ENCODE measurements at regions not wholly inside any gene's neighbourhood (a gene's known extent, or its start where the extent isn't known, plus 50 kb on each side); places are given as distances from the start of the nearest gene placed in this dataset.

DNA sequence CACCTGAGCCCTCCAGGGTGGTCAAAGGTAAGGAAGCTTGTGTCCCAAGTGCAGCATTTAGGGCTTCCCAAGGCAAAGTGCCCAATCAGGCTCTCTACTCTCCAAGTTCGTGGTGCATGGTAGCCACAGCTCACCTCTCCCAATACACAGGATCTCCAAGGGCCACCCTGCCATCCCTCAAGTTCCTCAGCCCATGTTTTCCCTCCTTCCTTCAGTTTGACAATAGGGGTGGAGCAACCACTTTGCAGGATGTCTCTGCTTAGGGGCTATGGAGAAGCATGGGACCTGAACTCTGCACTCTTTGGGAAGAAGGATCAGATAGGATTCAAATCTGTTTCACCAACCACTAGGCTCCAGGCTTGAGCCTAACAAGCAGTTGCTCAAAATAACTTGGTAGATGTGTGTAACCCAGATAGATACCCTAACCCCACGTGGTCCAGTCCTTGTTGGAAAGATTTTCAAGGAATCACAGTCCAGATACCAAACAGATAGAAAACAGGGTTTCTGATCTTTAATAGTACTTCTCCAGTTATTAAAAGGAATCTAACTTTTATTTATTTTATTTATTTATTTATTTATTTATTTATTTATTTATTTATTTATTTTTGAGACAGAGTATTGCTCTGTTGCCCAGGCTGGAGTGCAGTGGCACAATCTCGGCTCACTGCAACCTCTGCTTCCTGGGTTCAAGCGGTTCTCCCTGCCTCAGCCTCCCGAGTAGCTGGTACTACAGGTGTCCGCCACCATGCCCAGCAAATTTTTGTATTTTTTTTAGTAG, 248.1 kb downstream of the CTTN start:
- no peaks in the 10 kb centered on the region for H3K27me3 ChIP-seq (ENCODE audit: control insufficient read depth, insufficient read depth, low read length)
- no peak overlapping the region for H3K9ac ChIP-seq (ENCODE audit: low read length)
- no peaks in the 10 kb centered on the region for H3K9me3 ChIP-seq (ENCODE audit: control insufficient read depth, low read length)
- H3K4me3 ChIP-seq (ENCODE audit: low read length), result no peak overlapping the region
- no peaks in the 10 kb centered on the region for H3K4me1 ChIP-seq (ENCODE audit: control insufficient read depth, insufficient read depth, low read length)
- H3K36me3 ChIP-seq (ENCODE audit: control insufficient read depth, insufficient read depth, low read length), result no peaks in the 10 kb centered on the region

DNA sequence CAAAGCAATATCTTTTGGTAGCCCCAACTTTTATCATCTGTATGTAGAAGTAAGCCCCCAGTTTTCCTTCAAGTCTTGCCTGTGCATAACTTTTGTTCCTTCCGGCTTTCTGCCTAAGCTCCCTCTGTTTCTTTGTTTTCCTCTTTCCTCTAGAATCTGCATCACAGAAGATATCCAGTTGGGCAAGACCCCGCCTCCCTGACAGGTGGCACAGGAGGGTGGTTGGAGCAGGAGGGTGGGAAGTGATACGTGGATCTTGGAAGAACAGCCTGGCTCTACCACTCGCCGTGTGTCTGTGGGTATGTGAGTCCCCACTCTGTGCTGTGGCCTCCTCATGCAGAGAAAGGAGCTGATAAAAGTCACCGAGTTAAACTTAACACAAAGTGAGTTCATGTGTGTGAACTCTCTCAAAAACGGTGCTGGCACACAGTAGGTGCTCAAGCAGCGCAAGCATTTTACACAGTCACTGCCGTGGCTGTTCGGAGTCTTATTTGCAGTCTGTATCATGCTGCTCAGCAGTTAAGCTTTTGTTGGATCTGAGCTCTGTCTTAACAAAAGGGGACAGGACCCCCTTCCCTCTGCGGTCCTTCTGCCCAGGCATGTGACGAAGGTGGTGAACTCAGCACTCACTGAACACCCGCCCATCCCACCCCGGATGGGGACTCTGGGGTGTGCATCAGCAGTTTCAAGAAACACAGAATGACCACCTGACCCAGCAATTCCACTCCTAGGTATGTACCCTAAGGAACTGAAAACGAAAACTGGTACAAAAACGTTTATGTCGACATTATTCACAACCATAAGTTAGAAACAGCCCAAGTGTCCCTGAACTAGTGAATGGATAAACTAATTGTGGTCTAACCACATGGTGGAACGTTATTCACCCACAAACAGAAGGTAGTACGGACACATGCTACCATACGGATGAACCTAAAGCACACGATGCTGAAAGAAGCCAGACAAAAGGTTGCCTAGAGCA, 249.1 kb downstream of the CTTN start:
- H3K36me3 ChIP-seq (ENCODE audit: control insufficient read depth, insufficient read depth, low read length), result no peaks in the 10 kb centered on the region
- no peaks in the 10 kb centered on the region for H3K9me3 ChIP-seq (ENCODE audit: control insufficient read depth, low read length)
- H3K4me1 ChIP-seq (ENCODE audit: control insufficient read depth, insufficient read depth, low read length), result no peaks in the 10 kb centered on the region
- no peak overlapping the region for H3K9ac ChIP-seq (ENCODE audit: low read length)
- H3K4me3 ChIP-seq (ENCODE audit: low read length), result no peak overlapping the region
- no peaks in the 10 kb centered on the region for H3K27me3 ChIP-seq (ENCODE audit: control insufficient read depth, insufficient read depth, low read length)

DNA sequence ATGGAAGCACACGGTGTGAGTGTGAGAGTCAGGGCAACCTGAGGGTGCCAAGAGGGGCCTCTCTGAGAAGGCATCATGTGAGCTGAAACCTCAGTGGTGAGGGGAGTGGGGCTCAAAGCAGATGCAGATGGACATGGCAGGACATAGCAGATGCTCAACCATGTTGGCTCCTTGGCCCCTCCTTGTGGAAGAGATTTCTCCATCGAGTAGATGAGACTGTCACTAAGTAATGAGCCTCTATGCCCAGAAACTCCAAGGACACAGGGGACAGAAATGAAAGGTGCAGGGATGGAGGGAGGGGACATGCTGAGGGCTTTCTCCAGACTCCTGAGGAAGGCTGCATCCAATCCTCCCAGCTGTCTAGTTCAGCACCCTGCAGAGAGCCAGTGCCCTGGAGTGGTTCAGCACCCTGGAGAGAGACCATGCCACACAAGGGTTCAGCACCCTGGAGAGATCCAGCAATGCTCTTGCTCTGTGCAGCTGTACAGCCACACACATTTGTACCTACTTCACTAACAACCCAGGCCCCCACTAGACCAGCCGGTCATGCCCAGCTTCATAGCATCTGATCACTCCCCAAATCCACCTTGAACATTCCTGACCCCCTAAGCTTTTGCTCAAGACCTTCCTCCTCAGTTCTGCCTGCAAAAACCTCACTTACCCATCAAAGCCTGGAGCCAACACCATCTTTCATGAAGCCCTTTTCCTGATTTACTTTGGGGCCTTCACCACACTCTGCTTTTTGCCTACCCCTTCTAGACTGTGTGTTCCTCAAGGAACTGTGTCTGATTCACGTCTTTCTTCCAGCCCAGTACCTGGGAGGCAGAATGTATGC, 252.0 kb downstream of the CTTN start:
- Histone ChIP-seq H3K9me3 (ENCODE audit: control insufficient read depth, low read length) (no peaks in the 10 kb centered on the region), H3K4me1 (ENCODE audit: control insufficient read depth, insufficient read depth, low read length) (no peaks in the 10 kb centered on the region), H3K27me3 (ENCODE audit: control insufficient read depth, insufficient read depth, low read length) (no peaks in the 10 kb centered on the region), H3K4me3 (ENCODE audit: low read length) (no peak overlapping the region), H3K9ac (ENCODE audit: low read length) (no peak overlapping the region), H3K36me3 (ENCODE audit: control insufficient read depth, insufficient read depth, low read length) (no peaks in the 10 kb centered on the region)

DNA sequence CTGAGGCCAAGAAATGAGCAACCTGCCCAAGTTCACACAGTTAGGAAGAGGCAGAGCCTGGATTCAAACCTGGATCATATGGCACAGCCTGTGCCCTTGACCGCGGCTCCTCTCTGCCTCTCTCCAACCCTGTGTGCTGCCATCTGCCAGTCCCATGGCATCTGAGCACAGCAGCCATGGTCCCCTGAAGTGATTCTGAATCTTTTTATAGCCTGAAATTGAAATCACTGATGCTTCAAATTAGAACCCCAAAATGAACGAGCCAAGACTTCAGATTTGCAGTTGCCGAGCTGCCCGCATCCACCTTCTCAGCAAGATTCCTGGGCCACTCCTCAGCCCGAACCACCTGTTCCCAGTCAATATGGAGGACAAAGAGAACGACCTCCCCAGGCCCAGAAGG, 252.7 kb downstream of the CTTN start:
- Histone ChIP-seq H3K4me3 (ENCODE audit: low read length) (no peak overlapping the region), H3K9me3 (ENCODE audit: control insufficient read depth, low read length) (no peaks in the 10 kb centered on the region), H3K27me3 (ENCODE audit: control insufficient read depth, insufficient read depth, low read length) (no peaks in the 10 kb centered on the region), H3K9ac (ENCODE audit: low read length) (no peak overlapping the region), H3K4me1 (ENCODE audit: control insufficient read depth, insufficient read depth, low read length) (no peaks in the 10 kb centered on the region), H3K36me3 (ENCODE audit: control insufficient read depth, insufficient read depth, low read length) (no peaks in the 10 kb centered on the region)

DNA sequence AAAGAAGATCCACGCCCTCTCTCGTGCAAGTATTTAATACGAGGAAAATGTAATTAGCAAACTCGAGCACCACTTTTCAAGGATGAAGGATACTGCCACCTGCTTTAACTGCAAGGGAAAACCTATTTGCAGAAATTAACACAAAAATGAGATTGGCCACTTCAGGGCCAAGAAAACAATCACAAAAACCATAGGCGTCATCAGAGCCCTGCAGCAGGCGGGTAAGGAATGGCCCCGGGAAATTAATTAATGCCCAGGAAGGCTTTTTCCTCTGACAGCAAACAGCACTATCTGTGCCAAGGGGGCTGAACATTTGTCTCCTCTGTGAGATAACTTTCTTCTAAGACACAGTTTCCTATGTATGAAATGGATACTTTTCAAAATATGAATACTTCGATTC, 255.7 kb downstream of the CTTN start:
- no peaks in the 10 kb centered on the region for H3K36me3 ChIP-seq (ENCODE audit: control insufficient read depth, insufficient read depth, low read length)
- H3K9ac ChIP-seq (ENCODE audit: low read length), result no peak overlapping the region
- H3K4me1 ChIP-seq (ENCODE audit: control insufficient read depth, insufficient read depth, low read length), result no peaks in the 10 kb centered on the region
- H3K4me3 ChIP-seq (ENCODE audit: low read length), result no peak overlapping the region
- H3K27me3 ChIP-seq (ENCODE audit: control insufficient read depth, insufficient read depth, low read length), result no peaks in the 10 kb centered on the region
- H3K9me3 ChIP-seq (ENCODE audit: control insufficient read depth, low read length), result no peaks in the 10 kb centered on the region

DNA sequence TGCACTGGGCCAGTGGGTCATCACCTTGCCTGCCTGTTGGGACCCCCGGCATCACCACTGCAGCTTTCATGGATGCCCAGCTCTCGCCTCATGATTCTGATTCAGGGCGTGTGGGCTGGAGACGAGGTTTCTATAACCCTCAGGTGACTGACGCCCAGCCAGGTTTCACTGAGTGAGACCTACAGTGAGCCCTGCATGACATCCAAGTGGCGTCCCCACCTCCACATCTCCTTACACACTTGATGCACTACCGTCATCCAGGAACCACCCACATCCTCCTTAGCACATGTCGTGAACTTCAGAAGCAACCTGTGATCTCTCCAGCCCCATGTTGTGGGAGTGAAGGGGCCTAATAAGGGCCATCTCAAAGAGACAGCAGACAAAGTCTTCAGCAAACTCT, 257.5 kb downstream of the CTTN start:
- Histone ChIP-seq H3K9ac (ENCODE audit: low read length) (no peak overlapping the region), H3K4me3 (ENCODE audit: low read length) (no peak overlapping the region), H3K9me3 (ENCODE audit: control insufficient read depth, low read length) (no peaks in the 10 kb centered on the region), H3K36me3 (ENCODE audit: control insufficient read depth, insufficient read depth, low read length) (no peaks in the 10 kb centered on the region), H3K27me3 (ENCODE audit: control insufficient read depth, insufficient read depth, low read length) (no peaks in the 10 kb centered on the region), H3K4me1 (ENCODE audit: control insufficient read depth, insufficient read depth, low read length) (no peaks in the 10 kb centered on the region)

DNA sequence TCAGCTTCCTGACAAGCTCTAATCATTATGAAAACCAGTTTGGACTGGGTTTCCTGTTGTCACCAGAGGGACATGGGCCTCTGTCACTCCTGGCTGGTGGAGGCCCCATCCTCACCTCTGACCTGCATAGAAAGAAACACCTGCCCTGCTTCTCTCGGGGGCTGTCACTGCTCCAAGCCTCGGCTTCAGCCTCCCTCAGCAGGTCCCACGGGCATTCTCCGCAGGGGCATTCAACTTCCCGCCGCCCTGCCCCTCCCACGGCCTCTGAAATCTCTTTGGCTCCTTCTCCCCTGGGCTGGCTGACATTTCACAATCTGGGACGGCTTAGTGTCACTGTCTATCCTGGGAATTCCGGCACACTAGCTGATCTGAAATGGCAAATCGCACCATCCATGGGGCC, 257.9 kb downstream of the CTTN start:
- Histone ChIP-seq H3K4me3 (ENCODE audit: low read length) (no peak overlapping the region), H3K36me3 (ENCODE audit: control insufficient read depth, insufficient read depth, low read length) (no peaks in the 10 kb centered on the region), H3K27me3 (ENCODE audit: control insufficient read depth, insufficient read depth, low read length) (no peaks in the 10 kb centered on the region), H3K9me3 (ENCODE audit: control insufficient read depth, low read length) (no peaks in the 10 kb centered on the region), H3K4me1 (ENCODE audit: control insufficient read depth, insufficient read depth, low read length) (no peaks in the 10 kb centered on the region), H3K9ac (ENCODE audit: low read length) (no peak overlapping the region)

DNA sequence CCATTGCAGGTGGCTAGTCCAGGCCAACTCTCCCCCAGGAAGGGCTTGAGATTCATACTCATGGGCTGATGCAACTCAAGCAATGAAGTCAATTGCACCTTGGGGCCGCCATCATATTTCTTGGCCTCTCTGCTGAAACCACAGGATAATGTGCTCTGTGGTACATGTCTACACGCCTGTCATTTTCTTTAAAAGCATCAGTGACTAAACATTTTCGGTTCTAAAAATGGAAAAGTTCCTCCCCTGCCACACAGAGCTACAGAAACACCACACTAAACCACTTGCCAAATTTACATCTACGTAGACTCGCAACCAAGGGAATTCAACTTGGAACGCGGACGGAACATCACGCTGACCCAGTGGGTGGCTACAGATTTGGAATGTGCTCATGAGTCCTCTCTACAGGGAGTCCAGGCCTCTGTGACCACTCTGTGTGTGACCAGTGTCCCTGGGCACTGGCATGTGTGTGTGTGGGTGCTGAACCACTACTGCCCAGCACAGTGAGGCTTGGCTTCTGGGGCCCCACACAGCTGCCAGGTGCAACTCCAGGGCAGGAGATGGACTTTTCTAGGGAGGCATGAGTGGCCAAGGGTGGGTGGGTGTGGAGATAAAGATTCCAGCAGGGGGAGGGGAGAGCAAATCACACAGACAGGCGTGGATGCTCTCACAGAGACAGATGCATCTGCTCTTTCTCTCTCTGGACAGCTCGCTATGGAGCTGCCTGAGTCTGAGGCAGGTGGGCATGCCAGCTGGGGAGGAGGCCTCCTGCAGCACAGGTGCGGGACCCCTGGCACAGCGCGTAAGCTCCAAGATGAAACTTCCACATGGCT, 261.9 kb downstream of the CTTN start:
- no peaks in the 10 kb centered on the region for H3K9me3 ChIP-seq (ENCODE audit: control insufficient read depth, low read length)
- H3K27me3 ChIP-seq (ENCODE audit: control insufficient read depth, insufficient read depth, low read length), result peaks cover 4% of the 10 kb centered on the region
- H3K4me3 ChIP-seq (ENCODE audit: low read length), result no peak overlapping the region
- no peak overlapping the region for H3K9ac ChIP-seq (ENCODE audit: low read length)
- no peaks in the 10 kb centered on the region for H3K4me1 ChIP-seq (ENCODE audit: control insufficient read depth, insufficient read depth, low read length)
- H3K36me3 ChIP-seq (ENCODE audit: control insufficient read depth, insufficient read depth, low read length), result no peaks in the 10 kb centered on the region

DNA sequence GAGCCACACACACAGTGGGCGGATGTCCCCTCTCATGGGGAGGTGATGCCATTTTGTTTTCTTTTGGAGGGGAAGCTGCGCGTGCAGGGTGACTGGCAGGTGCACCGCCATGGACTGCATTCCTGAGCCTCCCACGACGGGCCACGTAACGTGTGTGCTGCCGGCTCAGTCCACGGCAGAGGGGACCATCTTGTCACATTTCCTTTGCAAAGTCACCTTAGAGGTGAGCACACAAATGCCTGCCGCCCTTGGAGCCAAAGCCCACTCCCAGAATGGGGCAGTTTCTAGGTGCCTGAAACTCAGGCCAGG, 262.5 kb downstream of the CTTN start:
- H3K4me3 ChIP-seq (ENCODE audit: low read length), result no peak overlapping the region
- H3K4me1 ChIP-seq (ENCODE audit: control insufficient read depth, insufficient read depth, low read length), result no peaks in the 10 kb centered on the region
- no peaks in the 10 kb centered on the region for H3K9me3 ChIP-seq (ENCODE audit: control insufficient read depth, low read length)
- no peaks in the 10 kb centered on the region for H3K36me3 ChIP-seq (ENCODE audit: control insufficient read depth, insufficient read depth, low read length)
- H3K27me3 ChIP-seq (ENCODE audit: control insufficient read depth, insufficient read depth, low read length), result peaks cover 4% of the 10 kb centered on the region
- no peak overlapping the region for H3K9ac ChIP-seq (ENCODE audit: low read length)

DNA sequence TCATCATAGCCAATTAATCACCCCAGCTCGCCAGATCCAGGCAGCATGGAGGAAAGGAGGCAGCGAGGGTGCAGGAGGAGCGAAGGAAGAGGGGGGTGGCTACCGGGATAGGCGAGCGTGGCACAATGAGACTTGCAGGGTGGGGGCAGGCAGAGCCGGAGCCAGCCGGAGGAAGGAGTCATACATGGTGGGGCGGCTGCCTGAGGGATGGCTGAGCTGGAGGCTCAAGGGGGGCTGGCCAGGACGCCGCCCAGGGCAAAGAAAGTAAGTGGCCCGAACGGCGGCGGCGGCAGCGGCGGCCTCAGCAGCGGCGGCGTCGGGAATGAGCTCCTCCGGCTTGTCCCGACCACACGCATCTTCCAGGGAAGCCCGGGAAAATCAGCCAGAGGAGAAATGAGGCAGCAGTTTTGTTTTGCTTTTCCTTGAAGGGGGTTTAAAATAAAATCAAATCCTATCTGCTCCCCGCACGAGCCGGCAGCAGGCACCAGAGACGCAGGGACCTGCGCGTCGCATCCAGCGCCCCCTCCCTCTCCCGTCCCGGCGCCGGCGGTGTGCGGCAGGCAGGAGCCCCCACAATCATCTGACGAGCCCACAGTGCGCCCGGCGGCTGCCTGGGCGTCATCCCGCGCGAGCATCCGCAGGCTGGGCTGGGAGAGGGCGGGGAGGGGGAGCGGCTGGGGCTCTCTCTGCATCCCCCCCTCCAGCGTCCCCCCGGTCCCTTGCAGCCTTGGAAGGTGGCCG, 263.6 kb downstream of the CTTN start:
- Histone ChIP-seq H3K27me3 (ENCODE audit: control insufficient read depth, insufficient read depth, low read length) (peaks cover 4% of the 10 kb centered on the region), H3K4me3 (ENCODE audit: low read length) (no peak overlapping the region), H3K9ac (ENCODE audit: low read length) (no peak overlapping the region)

DNA sequence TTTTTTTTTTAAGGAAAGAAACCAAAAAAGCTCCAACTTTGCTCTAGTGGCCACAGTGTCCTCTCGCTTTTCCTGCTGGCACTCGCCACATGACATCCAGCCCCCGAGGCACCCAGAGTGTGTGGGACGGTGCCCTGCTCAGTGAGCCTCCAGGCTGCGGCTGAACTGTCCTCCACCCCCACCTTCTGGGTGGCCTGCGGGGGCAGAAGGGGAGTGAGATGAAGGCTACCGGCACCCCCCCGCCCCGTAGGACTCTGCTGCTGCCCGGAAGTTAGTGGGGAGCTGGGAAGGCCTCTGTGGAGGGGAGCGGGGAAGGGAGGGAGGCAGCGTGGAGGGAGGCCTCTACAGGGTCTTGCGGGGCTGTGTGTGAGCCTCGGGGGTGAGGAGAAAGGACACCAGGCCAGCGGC, 264.4 kb downstream of the CTTN start:
- peaks cover 4% of the 10 kb centered on the region for H3K27me3 ChIP-seq (ENCODE audit: control insufficient read depth, insufficient read depth, low read length)
- no peak overlapping the region for H3K4me3 ChIP-seq (ENCODE audit: low read length)

More for the DNA sequence above, 263.6 kb downstream of the CTTN start:
- Histone ChIP-seq H3K36me3 (ENCODE audit: control insufficient read depth, insufficient read depth, low read length) (no peaks in the 10 kb centered on the region), H3K4me1 (ENCODE audit: control insufficient read depth, insufficient read depth, low read length) (no peaks in the 10 kb centered on the region), H3K9me3 (ENCODE audit: control insufficient read depth, low read length) (no peaks in the 10 kb centered on the region)

More for the DNA sequence above, 264.4 kb downstream of the CTTN start:
- Histone ChIP-seq H3K9ac (ENCODE audit: low read length) (no peak overlapping the region), H3K4me1 (ENCODE audit: control insufficient read depth, insufficient read depth, low read length) (no peaks in the 10 kb centered on the region), H3K9me3 (ENCODE audit: control insufficient read depth, low read length) (no peaks in the 10 kb centered on the region), H3K36me3 (ENCODE audit: control insufficient read depth, insufficient read depth, low read length) (no peaks in the 10 kb centered on the region)

Data from mucosa of stomach (tissue), 1 donor.